ENCODE measurements at regions not wholly inside any gene's neighbourhood (a gene's known extent, or its start where the extent isn't known, plus 50 kb on each side); places are given as distances from the start of the nearest gene placed in this dataset.
"Not testable (repeated sequence)": the region's sequence is repeated elsewhere in the genome, so short reads cannot be mapped to it uniquely, and the experiment has no call there.

DNA sequence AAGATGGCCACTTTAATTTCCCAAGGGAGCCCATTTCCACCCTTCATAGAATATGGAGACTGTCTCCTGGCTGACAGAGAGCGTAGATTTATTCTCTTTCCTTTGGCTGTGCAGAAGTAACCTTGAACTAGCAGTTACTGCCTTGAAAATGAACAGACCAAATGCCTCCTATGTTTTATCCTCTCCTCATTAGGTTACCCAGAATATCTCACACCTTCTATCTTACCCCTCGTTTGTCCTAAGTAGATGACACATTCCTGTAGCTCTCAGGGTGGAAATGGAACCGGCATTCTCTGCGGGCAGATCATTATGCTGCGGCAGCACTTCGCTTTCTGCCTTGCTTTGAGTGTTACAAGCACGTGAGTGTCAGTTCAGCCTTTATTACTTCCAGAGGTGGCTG, 336.5 kb downstream of the DCDC2C start:
- DNase-seq (ENCODE audit: low read depth in 2 of 2), result no peak

DNA sequence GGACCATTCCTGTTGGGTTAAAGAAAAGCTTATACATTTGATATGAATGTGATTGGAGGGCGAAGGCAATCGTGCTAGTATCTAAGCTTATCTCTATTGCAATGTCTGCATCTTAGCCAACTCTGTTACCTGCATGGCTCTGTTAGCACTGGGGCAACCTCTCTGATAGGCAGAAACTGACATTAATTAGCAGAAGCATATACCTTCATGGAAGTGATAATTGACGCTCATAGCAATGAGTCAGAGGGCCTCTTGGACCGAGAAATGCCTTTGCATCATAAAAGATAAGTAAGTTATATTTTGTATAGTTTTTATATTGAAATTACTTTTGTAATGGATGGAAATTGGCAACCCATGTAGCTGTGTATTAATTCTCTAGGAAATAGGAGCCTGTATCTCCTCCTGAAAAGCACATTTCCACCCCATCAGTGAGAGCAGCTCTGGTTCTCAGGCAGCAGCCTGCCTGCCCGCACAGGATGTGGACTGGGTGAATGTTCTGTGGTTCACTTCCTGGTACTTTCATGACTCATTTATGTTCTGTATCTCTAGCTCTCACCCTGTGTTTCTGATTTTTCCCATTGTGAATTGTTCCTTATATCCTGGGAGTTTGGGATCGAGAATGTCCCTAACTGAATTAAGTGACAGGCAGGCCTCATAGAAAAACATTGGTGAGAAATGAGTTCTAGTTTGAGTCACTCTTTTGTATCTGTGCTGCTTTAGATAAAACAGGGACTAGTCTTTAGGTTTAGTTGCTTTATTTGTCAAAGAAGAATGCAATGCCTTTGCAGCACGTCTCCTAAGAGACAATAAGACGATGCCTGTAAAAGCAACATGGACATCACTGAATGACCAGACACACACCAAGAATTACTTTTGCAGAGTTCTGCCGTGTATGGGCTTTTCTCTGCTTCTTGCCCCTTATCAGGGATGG, 344.9 kb downstream of the DCDC2C start:
- peak in 1 of 2 donors; percentile 85 for DNase-seq (ENCODE audit: low read depth in 2 of 2)

DNA sequence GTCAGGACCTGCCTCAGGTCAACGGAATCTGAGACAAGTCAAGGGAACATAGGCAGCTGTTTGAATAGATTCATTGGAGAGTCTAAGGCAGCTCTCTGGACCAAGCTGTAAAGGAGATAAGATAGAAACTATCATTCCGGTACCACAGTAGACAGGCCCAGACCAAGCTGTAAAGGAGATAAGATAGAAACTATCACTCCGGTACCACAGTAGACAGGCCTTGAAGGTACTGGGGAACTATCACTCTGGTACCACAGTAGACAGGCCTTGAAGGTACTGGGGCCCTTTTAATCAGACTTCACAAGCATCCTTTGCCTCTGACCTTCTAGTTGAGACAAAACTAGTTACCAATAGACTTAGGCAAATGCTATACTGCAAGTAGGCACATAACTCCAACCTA, 346.1 kb downstream of the DCDC2C start:
- no peak for DNase-seq (ENCODE audit: low read depth in 2 of 2)

DNA sequence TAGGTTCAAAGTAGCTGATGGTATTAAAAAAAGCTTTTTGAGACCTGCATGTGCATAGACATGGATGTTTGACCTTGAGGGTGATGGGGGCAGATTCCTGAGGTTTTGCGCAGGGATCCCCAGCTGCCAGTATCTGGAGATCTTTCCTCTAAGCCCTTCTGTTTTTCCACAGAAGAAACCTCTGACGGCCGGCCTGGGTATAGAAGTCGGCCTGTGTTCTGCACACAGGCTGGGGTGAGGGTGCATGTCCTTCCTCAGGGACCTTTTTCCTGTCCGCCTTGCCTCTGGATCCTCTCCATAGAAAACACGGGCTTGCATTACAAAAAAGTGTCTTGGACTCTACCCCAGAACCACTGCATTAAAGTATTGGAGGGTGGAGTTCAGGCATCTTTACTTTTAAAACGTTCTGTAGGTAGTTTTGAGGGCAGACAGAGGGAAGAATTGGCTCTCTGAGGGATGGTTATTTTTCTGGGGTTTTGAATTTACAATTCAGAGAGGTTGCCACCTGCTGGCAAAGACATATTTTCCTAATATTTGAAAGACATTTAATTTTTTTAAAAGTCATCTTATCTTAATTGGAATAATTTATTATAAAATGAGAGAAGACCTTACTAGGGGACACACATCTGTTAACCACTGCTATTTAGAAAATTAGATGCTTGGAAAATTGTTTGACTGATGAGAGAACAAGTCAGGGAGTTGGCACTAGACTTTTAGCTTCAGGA, 350.6 kb downstream of the DCDC2C start:
- peak in 1 of 2 donors; percentile 27 for DNase-seq (ENCODE audit: low read depth in 2 of 2)

DNA sequence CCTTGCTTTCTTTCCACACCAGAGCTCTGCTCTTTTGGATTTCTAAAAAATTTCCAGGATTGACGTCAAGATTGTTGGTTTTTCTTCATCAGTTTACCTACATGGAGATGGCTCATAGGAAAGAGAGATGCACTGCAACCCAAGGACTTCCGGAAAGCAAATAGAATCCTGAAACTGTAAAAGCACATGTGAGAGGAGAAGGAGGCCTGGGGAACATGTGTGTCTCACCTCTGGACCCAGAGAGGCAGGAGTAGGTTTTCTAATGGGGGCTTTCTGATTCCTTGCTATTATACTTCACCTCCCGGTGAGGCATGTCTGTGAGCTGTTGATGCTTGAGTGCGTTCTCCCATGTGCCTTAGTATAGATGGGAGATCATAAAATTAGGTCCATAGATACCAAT, 362.8 kb downstream of the DCDC2C start:
- no peak for DNase-seq (ENCODE audit: low read depth in 2 of 2)

DNA sequence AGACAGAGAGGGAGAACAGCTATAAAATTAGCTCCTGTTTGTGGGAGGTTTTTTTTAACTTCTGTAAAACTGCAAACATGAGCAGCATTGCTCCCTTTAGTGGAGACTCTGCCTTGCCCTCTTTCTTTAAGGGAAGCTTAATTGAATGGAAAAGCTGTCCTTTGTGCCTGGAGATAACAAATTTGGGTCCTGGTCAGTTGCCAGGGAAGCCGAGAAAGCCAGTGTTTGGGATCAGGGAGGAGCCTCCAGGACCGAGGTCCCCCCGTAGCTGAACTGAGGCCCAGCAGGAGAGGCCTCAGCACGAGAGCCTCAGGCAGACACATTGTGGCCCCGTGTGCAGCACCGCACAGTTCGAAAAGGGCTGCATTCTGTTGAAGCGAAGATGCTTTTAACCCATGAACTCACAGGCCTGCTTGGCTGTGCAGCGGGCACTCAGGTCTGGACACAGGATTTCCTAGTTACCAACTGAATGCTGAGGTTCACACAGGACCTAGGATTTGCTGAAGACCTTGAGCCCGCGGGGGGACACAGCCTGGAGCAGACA, 369.7 kb downstream of the DCDC2C start:
- DNase-seq (ENCODE audit: low read depth in 2 of 2), result no peak

DNA sequence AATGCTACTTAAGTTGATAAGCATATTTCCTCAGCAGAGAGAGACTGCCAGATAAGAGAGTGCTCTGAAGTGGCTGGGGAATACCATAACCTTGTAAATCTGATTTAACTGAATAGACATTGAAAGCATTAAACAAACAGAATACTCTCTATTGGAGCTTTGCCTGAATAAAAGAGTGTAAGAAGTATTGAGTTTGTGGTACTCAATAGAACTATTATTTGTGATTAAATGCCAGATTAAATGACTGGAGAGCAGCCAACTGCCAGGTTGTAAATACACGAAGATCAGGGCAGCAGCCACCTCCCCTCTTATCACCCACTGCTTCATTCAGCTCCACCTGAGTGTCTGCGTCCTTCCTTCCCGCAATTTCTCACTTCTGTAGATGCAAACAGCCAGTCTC, 373.6 kb downstream of the DCDC2C start:
- DNase-seq (ENCODE audit: low read depth in 2 of 2), result no peak

DNA sequence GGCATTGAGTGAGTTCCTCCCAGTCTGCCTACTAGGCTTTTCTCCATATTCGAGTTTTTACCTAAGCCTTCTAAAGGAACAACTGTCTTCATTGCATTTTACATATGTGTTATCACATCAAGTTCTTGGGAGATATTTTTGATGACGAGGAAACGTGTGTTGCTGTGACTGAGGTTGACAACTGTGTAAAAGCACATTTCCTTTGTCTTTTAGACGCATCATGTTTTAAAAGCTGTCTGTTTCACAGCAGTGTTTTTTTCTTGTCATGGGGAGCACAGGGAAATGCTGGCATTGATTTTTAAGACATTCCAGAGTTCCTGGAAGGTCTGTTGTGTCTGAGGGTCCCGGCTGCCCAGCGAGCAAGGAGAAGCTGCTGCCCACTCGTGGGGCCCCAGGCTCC, 381.8 kb downstream of the DCDC2C start:
- no peak for DNase-seq (ENCODE audit: low read depth in 2 of 2)

DNA sequence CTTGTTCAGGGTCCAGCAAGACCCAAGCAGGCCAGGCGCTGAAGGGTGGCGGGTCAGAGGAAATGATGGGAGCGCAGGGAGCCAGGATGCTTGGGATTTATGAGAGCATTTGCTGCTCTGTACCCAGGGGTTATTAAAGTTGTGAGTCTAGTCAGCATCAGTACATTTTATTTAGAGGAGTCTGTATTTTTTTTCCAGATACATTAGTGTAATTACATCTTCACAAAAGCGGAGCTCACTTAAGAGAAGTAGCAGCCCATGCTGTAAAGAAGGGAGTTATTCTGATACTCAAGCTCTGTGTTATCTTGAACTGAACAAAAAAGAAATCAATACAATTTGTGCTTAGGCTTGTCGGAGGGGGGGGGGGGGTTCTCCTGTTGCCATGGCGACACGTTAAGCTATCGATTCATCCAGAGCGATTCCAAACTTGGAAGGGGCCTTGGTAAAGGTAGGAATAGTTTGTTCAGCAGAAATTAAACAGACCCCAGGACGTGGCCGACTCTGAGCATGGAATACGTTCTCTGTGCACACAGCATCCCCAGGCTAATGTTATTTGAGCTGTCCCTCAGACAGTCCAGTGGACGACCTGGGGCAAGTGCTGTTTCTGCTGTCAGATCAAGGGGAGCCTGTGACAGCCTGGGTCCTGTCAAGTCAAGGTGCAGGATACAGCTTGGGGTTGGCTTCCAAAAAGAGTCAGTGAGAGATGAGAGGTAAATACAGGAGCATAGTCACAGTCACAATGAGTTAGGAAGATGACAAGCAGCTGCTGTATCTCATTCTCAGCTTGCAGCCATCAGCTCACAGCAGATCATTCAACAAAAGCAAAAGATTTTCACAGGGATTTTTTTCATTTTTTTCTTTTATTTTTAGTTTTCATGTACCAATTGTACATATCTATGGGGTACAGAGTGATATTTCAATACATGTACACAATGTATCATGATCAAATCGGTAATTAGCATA, 387.6 kb downstream of the DCDC2C start:
- DNase-seq (ENCODE audit: low read depth in 2 of 2), result no peak

DNA sequence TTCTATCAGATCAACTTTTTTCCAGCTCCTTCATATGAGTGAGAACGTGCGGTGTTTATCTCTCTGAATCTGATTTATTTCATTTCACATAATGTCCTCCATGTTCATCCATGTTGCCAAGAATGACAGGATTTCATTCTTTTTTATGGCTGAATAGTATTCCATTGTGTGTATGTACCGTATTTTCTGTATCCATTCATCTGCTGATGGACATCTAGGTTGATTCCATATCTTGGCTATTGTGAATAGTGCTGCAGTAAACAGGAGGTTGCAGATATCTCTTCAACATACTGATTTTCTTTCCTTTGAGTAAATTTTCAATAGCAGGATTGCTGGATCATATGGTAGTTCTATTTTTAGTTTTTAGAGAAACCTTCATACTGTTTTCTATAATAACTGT, 388.5 kb downstream of the DCDC2C start:
- no peak for DNase-seq (ENCODE audit: low read depth in 2 of 2)

DNA sequence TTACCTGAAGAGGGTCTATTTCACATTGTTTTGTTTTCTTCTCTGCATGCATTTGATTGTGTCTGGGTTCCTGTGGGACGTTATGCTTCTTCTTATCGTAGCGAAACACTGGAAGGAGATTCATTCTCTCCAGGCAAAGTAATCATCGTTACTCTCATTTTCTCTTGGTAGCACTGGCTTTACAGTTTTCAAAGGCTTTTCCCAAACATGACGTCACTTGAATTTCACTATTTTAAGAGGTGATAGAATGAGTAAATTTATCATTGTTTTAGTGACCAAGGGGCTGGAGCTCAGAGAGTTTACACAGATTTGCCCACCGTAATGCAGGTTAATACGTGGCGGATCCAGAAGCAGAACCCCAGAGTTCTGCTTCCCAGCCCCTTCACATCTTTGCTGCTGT, 391.4 kb downstream of the DCDC2C start:
- DNase-seq (ENCODE audit: low read depth in 2 of 2), result no peak

DNA sequence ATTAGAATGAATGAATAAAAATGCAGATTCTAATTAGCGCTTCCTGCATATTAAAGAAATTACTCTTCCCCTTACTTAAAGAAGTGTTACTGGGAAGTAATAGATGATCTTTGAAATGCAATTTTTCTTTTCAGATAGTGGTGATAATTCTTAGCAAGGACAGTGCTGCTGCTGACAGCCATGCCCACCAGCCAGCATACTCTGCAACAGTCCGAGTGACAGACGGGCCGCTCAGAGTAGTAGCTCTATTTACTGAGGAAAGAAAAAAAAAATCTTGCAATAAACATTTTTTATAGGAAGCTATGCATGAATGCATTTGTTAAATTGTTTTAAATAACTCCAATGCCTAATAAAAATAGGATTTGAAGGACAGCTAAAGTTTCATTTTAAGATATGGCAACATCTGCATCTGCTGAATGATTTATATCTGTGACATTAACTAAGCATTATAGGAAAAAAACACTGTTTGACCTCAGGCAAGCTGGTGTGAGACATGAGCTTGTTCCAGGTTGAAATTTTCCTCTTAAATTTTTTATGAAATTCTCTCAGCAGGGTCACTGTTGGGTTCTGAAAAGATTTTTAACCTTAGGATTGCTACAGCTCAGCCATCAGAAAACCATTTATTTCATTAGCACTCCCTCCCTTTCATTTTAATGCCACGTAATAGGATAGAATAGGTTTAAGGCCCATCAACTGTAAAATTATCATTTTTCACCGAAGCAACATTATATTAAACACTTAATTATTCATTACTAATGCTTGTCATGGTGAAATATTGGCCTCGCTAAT, 393.8 kb downstream of the DCDC2C start:
- no peak for DNase-seq (ENCODE audit: low read depth in 2 of 2)

DNA sequence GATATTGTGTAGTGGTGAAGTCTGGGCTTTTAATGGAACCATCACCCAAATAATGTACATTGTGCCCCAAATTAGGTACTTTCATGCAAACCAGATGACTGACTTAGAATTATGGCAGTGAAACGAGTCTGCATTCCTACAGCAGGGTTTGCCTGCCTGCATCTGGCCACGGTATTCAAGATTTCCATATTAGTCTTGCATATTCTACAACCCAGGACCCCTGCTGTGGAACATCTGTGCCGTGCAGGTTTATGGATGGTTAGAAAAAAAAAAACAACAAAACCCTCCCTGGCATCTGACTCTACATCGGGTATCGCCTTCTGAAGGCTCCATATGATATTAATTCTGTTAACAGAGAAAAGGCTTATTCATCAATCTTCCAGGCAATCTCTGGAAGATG, 394.8 kb downstream of the DCDC2C start:
- DNase-seq (ENCODE audit: low read depth in 2 of 2), result no peak

DNA sequence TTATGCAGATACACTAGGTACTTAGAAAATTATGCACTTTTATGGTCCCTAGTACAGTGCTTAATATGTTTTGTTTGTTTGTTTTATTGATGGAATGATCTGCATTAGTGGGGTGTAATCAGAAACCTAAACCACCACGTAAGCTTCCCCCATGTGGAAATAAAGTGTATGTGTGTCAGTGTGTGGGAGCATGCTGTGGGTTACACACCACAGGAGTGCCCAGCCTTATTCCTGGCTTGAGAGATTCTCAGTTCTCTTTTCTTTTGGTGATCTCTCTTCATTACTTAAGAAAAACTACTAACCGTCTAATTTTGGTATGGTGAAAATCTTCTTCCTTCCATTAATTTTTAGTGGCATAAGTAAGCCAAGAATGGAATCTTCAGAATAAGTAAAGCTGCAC, 398.6 kb downstream of the DCDC2C start:
- DNase-seq (ENCODE audit: low read depth in 2 of 2), result no peak

DNA sequence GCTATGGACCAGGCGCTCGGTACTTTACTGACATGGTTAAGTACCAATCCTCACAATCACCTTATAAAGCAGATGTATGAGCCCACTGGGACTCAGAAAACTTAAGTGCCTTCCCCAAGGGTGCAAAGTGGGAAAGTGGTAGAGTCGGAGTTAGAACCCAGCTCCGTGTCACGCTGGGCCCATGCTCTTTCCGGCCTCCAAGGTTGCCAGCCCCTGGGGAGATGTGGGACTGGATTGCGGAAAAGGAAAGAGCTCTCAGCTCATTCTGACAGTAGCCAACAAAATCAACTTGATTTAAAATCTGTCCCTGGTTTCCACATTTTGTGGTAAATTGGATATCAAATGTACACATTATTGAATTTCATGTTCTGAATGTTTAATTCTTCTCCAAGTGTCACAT, 403.8 kb downstream of the DCDC2C start:
- DNase-seq (ENCODE audit: low read depth in 2 of 2), result no peak

DNA sequence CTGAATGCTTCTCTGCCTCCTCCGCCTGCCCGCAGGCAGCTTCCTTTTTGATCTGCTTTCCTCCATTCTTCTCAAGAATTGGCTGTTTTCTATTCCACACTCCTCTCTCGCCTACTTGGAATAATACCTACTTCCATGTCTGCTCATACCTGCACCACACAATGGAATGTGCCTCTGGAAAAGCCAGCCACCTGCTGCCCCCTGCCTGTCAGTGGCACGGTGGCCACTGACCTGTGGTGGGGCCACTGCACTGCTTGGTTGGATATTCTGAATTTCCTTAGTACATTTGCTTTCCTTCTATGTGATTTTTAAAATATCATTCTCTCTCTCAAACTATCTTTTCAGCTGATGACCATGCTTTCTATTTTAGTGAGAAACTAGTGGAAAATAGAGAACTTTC, 406.9 kb downstream of the DCDC2C start:
- no peak for DNase-seq (ENCODE audit: low read depth in 2 of 2)

DNA sequence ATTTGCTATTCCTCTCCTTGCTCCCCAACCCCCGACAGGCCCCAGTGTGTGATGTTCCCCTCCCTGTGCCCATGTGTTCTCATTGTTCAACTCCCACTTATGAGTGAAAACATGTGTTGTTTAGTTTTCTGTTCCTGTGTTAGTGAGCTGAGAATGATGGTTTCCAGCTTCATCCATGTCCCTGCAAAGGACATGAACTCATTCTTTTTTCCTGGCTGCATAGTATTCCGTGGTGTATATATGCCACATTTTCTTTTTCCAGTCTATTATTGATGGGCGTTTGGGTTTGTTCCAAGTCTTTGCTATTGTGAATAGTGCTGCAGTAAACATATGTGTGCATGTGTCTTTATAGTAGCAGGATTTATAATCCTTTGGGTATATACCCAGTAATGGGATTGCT, 412.1 kb downstream of the DCDC2C start:
- not testable (repeated sequence) for DNase-seq (ENCODE audit: low read depth in 2 of 2)

DNA sequence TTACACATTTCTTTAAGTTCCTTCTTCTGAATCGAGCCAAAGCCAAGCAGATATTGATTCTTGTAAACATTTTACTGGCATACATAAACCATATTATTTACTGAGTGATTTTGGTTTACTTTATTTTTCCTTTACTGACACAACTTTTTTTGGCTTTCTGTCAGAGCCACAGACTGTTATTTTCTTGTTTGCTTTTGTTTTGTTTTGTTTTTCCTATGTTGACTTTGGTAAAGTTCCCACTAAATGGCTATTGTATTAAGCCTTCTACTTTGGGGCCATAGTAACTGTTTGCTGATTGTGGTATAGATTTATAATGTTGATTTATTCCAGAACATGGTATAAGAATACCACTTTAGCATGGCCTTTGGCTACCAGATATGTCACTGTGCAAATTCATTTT, 419.4 kb downstream of the DCDC2C start:
- no peak for DNase-seq (ENCODE audit: low read depth in 2 of 2)

DNA sequence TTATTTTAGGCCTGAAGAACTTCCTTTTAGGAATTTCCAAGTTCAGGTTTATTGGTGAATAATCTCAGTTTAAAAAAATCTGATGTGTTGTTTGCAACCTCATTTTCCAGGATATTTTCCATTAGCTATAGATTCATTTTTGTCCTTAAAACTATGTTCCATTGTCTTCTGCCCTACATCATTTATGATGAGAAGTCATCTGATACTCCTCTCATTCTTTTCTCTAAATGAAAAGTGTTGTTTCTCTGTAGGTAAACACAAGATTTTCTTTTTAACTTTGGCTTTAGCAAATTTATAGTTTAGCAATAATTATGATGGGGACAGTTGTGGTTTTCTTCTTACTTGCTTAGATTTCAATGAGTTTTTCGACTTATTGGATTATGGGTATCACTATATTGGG, 427.3 kb downstream of the DCDC2C start:
- DNase-seq (ENCODE audit: low read depth in 2 of 2), result no peak

All from lung microvascular endothelial cell (primary cell).